Smooth muscle cell (in vitro differentiated cells): ENCODE measurements at regions not wholly inside any gene's neighbourhood (a gene's known extent, or its start where the extent isn't known, plus 50 kb on each side); places are given as distances from the start of the nearest gene placed in this dataset.

Experiments used
- DNase-seq: peaks from one replicate; lab custom pipeline; 2025; ENCODE audit not compliant: unreplicated experiment; lab: John Stamatoyannopoulos, UW
- H2AFZ ChIP-seq: fragments of 200-600 bp; sonication (generic); 2 replicates; pipeline ENCODE4 v1.6.0; 2016; ENCODE audit warnings: antibody characterized with exemption, low read depth, mild to moderate bottlenecking
- H3F3A ChIP-seq: fragments of 200-600 bp; sonication (generic); 2 replicates; pipeline ENCODE4 v1.6.0; 2017; ENCODE audit warnings: antibody characterized with exemption, low read depth
- H3K27ac ChIP-seq: fragments of 200-600 bp; sonication (generic); 2 replicates; pipeline ENCODE4 v1.5.1; 2016; ENCODE audit warnings: low read depth, mild to moderate bottlenecking
- H3K27me3 ChIP-seq: fragments of 200-600 bp; sonication (generic); 2 replicates; pipeline ENCODE4 v1.6.1; 2016; ENCODE audit warnings: low read depth, mild to moderate bottlenecking
- H3K36me3 ChIP-seq: fragments of 200-600 bp; sonication (generic); 2 replicates; pipeline ENCODE4 v1.5.1; 2016; ENCODE audit warnings: low read depth
- H3K4me1 ChIP-seq: fragments of 200-600 bp; sonication (generic); 2 replicates; pipeline ENCODE4 v1.5.1; 2016; ENCODE audit warnings: low read depth
- H3K4me2 ChIP-seq: fragments of 200-600 bp; sonication (generic); 2 replicates; pipeline ENCODE4 v1.6.0; 2016; ENCODE audit warnings: mild to moderate bottlenecking
- H3K4me3 ChIP-seq: fragments of 200-600 bp; sonication (generic); 2 replicates; pipeline ENCODE4 v1.5.1; 2016; ENCODE audit warnings: mild to moderate bottlenecking
- H3K79me2 ChIP-seq: fragments of 200-600 bp; sonication (generic); 2 replicates; pipeline ENCODE4 v1.6.0; 2016; ENCODE audit warnings: low read depth, mild to moderate bottlenecking
- H3K9ac ChIP-seq: fragments of 200-600 bp; sonication (generic); 2 replicates; pipeline ENCODE4 v1.6.0; 2016; ENCODE audit warnings: low read depth
- H3K9me3 ChIP-seq: fragments of 200-600 bp; sonication (generic); replicated peaks from 2 replicates; pipeline ENCODE4 v1.5.1; 2016; ENCODE audit warnings: low read depth
- H4K20me1 ChIP-seq: fragments of 200-600 bp; sonication (generic); 2 replicates; pipeline ENCODE4 v1.6.0; 2016; ENCODE audit warnings: low read depth
- WGBS: methylation state at CpG from one replicate; pipeline ENCODE4 v1.1.7; 2016; ENCODE audit warnings: low lambda C conversion rate; 5-methylcytosine and 5-hydroxymethylcytosine counted together
- TF ChIP-seq, protein P1 (sequence below): fragments of 200-600 bp; sonication (generic); IDR thresholded peaks from 2 replicates; pipeline ENCODE4 v1.5.1; 2017; ENCODE audit warnings: borderline replicate concordance, mild to moderate bottlenecking, antibody characterized with exemption; ENCODE audit not compliant: insufficient read depth, poor library complexity, severe bottlenecking

DNA sequence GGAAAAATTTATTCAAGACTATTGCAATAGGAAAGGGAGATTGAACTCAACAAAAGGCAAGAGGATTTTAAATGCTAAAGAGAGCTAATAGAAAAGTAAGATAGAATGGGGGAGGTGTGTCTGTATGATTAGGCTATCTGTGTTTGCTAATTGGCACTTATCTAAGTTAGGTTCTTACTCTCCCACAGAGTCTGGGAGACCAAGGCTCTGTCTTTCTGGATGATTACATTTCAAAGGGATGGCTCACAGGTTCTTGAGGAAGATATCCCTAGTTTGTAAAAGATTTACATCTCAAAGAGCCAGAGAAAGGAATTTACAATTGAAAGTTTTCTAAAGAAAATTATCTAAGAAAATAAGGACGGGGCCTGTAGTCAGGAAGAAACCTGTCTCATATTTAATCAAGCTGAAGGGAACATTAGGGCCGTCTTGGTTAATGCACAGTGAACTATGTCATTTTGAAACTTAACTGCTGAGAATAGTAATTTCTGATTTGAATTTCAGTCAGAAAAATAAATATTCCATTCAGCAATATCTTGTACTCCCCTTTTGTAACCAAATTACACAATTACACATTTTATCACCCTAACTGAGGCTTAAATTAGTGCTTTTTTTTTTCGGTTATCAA is 75.8 kb downstream of the MAGEB10 start:
- no peaks in the 10 kb centered on the region for H4K20me1 ChIP-seq

DNA sequence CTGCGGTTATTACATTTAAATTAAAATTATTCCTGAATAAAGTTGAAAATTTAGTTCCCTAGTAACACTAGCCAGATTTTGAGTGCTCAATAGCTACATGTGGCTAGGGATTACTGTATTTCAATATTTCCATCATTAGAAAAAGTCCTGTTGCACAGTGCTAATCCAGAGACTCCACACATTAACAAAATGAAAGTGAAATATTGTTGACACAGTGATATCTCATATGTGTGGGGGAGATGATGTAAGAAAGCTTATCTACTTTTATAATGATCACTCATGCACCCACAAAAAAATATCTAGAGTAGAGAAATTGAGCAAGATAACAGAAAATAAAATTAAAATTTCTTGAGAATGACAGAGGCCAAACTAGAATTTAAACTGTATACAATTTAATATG is 74.9 kb downstream of the MAGEB10 start:
- whole genome bisulfite sequencing: 77% methylated on average over 1 of the region's 1 CpG
- Histone ChIP-seq H3K4me1 (peaks cover 5% of the 10 kb centered on the region), H3K9ac (no peak overlapping the region), H2AFZ (no peak overlapping the region), H3K27ac (no peak overlapping the region), H3K4me3 (no peak overlapping the region), H3K4me2 (no peak overlapping the region), H3K27me3 (no peaks in the 10 kb centered on the region), H3F3A (no peaks in the 10 kb centered on the region), H4K20me1 (no peaks in the 10 kb centered on the region), H3K36me3 (no peaks in the 10 kb centered on the region), H3K9me3 (no peaks in the 10 kb centered on the region), H3K79me2 (no peaks in the 10 kb centered on the region)
- DNase-seq: no peak
- TF ChIP-seq, protein P1, sequence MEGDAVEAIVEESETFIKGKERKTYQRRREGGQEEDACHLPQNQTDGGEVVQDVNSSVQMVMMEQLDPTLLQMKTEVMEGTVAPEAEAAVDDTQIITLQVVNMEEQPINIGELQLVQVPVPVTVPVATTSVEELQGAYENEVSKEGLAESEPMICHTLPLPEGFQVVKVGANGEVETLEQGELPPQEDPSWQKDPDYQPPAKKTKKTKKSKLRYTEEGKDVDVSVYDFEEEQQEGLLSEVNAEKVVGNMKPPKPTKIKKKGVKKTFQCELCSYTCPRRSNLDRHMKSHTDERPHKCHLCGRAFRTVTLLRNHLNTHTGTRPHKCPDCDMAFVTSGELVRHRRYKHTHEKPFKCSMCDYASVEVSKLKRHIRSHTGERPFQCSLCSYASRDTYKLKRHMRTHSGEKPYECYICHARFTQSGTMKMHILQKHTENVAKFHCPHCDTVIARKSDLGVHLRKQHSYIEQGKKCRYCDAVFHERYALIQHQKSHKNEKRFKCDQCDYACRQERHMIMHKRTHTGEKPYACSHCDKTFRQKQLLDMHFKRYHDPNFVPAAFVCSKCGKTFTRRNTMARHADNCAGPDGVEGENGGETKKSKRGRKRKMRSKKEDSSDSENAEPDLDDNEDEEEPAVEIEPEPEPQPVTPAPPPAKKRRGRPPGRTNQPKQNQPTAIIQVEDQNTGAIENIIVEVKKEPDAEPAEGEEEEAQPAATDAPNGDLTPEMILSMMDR: no peak

More for the DNA sequence above, 75.8 kb downstream of the MAGEB10 start:
- no peak for DNase-seq
- H2AFZ ChIP-seq: no peak overlapping the region
- no peak overlapping the region for H3K4me2 ChIP-seq
- no peaks in the 10 kb centered on the region for H3F3A ChIP-seq
- H3K9ac ChIP-seq: no peak overlapping the region
- H3K27me3 ChIP-seq: no peaks in the 10 kb centered on the region
- WGBS: 38% methylated on average over 3 of the region's 3 CpGs
- H3K79me2 ChIP-seq: no peaks in the 10 kb centered on the region
- no peak overlapping the region for H3K4me3 ChIP-seq
- H3K9me3 ChIP-seq: no peaks in the 10 kb centered on the region
- peaks cover 5% of the 10 kb centered on the region for H3K4me1 ChIP-seq
- H3K27ac ChIP-seq: no peak overlapping the region
- H3K36me3 ChIP-seq: no peaks in the 10 kb centered on the region
- TF ChIP-seq, protein P1: no peak

DNA sequence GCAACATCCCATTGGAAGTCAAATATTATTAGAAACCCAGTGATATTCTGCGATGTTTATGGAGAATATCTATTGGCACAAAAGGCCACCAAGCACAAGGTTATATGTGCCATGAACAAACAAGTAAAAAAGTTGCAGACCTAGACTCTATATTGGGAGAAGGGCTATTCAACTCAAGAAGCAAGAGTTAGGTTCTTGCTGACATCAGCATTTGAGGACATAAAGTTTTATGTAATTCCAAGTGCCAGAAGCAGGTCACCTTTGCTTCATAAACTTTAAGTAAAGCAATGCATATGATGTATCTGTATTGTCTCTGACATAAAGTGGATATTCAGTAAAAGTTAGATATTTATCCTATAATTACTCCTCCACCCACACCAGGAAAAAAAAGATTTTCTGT is 71.1 kb downstream of the MAGEB10 start:
- Histone ChIP-seq H3K4me1 (peaks cover 2% of the 10 kb centered on the region), H3K27me3 (no peaks in the 10 kb centered on the region), H2AFZ (no peak overlapping the region), H3K27ac (no peak overlapping the region), H3K36me3 (no peaks in the 10 kb centered on the region), H3K4me3 (no peak overlapping the region), H3K9me3 (no peaks in the 10 kb centered on the region), H3K4me2 (no peak overlapping the region), H3K79me2 (no peaks in the 10 kb centered on the region), H4K20me1 (no peaks in the 10 kb centered on the region), H3K9ac (no peak overlapping the region), H3F3A (no peaks in the 10 kb centered on the region)
- WGBS: 85% methylated on average over 1 of the region's 1 CpG
- TF ChIP-seq, protein P1: no peak
- DNase-seq: no peak
